ENCODE measurements at regions not wholly inside any gene's neighbourhood (a gene's known extent, or its start where the extent isn't known, plus 50 kb on each side); places are given as distances from the start of the nearest gene placed in this dataset.

- H3K79me2 ChIP-seq (ENCODE audit: low read length), result no peaks in the 10 kb centered on the region
- H3K4me2 ChIP-seq (ENCODE audit: low read depth, low read length, poor library complexity, severe bottlenecking), result no peak overlapping the region
- H3K9me2 ChIP-seq (replicated peaks; ENCODE audit: insufficient read depth, low read length), result no peaks in the 10 kb centered on the region
- no peak overlapping the region for H2AFZ ChIP-seq (ENCODE audit: low read length)
- H3K36me3 ChIP-seq (ENCODE audit: insufficient read depth, low read length), result no peaks in the 10 kb centered on the region
- no peaks in the 10 kb centered on the region for H3K4me1 ChIP-seq (ENCODE audit: low read length)
- no peak overlapping the region for H3K27ac ChIP-seq (ENCODE audit: low read length)
- no peaks in the 10 kb centered on the region for H4K20me1 ChIP-seq (ENCODE audit: insufficient read depth, low read depth, low read length)
- H3K9me3 ChIP-seq (ENCODE audit: low read length), result peaks cover 3% of the 10 kb centered on the region
- no peak overlapping the region for H3K9ac ChIP-seq (ENCODE audit: low read length)
- no peaks in the 10 kb centered on the region for H3K27me3 ChIP-seq (ENCODE audit: low read length)
- H3K4me3 ChIP-seq (ENCODE audit: low read length), result no peak overlapping the region
- DNase-seq, result no peak
Measured at GRCh38 chr3:145124900-145125678, 1035.9 kb downstream of the PLOD2 start.

GRCh38 chr3:145133281-145133680 lies 1027.7 kb downstream of the PLOD2 start:
- Histone ChIP-seq H3K4me3 (ENCODE audit: low read length) (no peak overlapping the region), H4K20me1 (ENCODE audit: insufficient read depth, low read depth, low read length) (no peaks in the 10 kb centered on the region), H3K9me2 (replicated peaks; ENCODE audit: insufficient read depth, low read length) (no peaks in the 10 kb centered on the region; the same call in 1 of the 2 replicates), H3K4me2 (ENCODE audit: low read depth, low read length, poor library complexity, severe bottlenecking) (no peak overlapping the region), H3K36me3 (ENCODE audit: insufficient read depth, low read length) (no peaks in the 10 kb centered on the region), H2AFZ (ENCODE audit: low read length) (no peak overlapping the region), H3K27me3 (ENCODE audit: low read length) (no peaks in the 10 kb centered on the region), H3K9me3 (ENCODE audit: low read length) (peaks cover 13% of the 10 kb centered on the region; the same call in 1 of the 2 replicates), H3K9ac (ENCODE audit: low read length) (no peak overlapping the region), H3K79me2 (ENCODE audit: low read length) (no peaks in the 10 kb centered on the region), H3K4me1 (ENCODE audit: low read length) (no peaks in the 10 kb centered on the region), H3K27ac (ENCODE audit: low read length) (no peak overlapping the region)
- no peak for DNase-seq

GRCh38 chr3:145134738-145135137 lies 1026.2 kb downstream of the PLOD2 start:
- Histone ChIP-seq H4K20me1 (ENCODE audit: insufficient read depth, low read depth, low read length) (no peaks in the 10 kb centered on the region), H3K9me2 (replicated peaks; ENCODE audit: insufficient read depth, low read length) (no peaks in the 10 kb centered on the region; the same call in 1 of the 2 replicates), H3K4me2 (ENCODE audit: low read depth, low read length, poor library complexity, severe bottlenecking) (no peak overlapping the region), H3K9me3 (ENCODE audit: low read length) (peaks cover 13% of the 10 kb centered on the region; the same call in 1 of the 2 replicates), H3K4me1 (ENCODE audit: low read length) (no peaks in the 10 kb centered on the region), H3K36me3 (ENCODE audit: insufficient read depth, low read length) (no peaks in the 10 kb centered on the region), H3K9ac (ENCODE audit: low read length) (no peak overlapping the region), H3K27me3 (ENCODE audit: low read length) (no peaks in the 10 kb centered on the region), H3K4me3 (ENCODE audit: low read length) (no peak overlapping the region), H2AFZ (ENCODE audit: low read length) (no peak overlapping the region), H3K27ac (ENCODE audit: low read length) (no peak overlapping the region), H3K79me2 (ENCODE audit: low read length) (no peaks in the 10 kb centered on the region)
- DNase-seq, result no peak

GRCh38 chr3:145144361-145144760 lies 1016.6 kb downstream of the PLOD2 start:
- H3K9me2 ChIP-seq (replicated peaks; ENCODE audit: insufficient read depth, low read length), result no peaks in the 10 kb centered on the region; the same call in 1 of the 2 replicates
- no peak for DNase-seq
- H3K4me1 ChIP-seq (ENCODE audit: low read length), result no peaks in the 10 kb centered on the region
- peaks cover 7% of the 10 kb centered on the region; the same call in 1 of the 2 replicates for H3K9me3 ChIP-seq (ENCODE audit: low read length)
- no peak overlapping the region for H3K27ac ChIP-seq (ENCODE audit: low read length)
- no peaks in the 10 kb centered on the region for H4K20me1 ChIP-seq (ENCODE audit: insufficient read depth, low read depth, low read length)
- no peaks in the 10 kb centered on the region for H3K79me2 ChIP-seq (ENCODE audit: low read length)
- H3K27me3 ChIP-seq (ENCODE audit: low read length), result no peaks in the 10 kb centered on the region
- H3K4me3 ChIP-seq (ENCODE audit: low read length), result no peak overlapping the region
- H3K9ac ChIP-seq (ENCODE audit: low read length), result no peak overlapping the region
- H3K36me3 ChIP-seq (ENCODE audit: insufficient read depth, low read length), result no peaks in the 10 kb centered on the region
- no peak overlapping the region for H3K4me2 ChIP-seq (ENCODE audit: low read depth, low read length, poor library complexity, severe bottlenecking)
- no peak overlapping the region for H2AFZ ChIP-seq (ENCODE audit: low read length)

GRCh38 chr3:145145461-145145860 lies 1015.5 kb downstream of the PLOD2 start:
- Histone ChIP-seq H3K36me3 (ENCODE audit: insufficient read depth, low read length) (no peaks in the 10 kb centered on the region), H4K20me1 (ENCODE audit: insufficient read depth, low read depth, low read length) (no peaks in the 10 kb centered on the region), H3K27ac (ENCODE audit: low read length) (no peak overlapping the region), H3K4me3 (ENCODE audit: low read length) (no peak overlapping the region), H3K27me3 (ENCODE audit: low read length) (no peaks in the 10 kb centered on the region), H3K9me2 (replicated peaks; ENCODE audit: insufficient read depth, low read length) (no peaks in the 10 kb centered on the region; the same call in 1 of the 2 replicates), H3K9ac (ENCODE audit: low read length) (no peak overlapping the region), H3K79me2 (ENCODE audit: low read length) (no peaks in the 10 kb centered on the region), H3K4me2 (ENCODE audit: low read depth, low read length, poor library complexity, severe bottlenecking) (no peak overlapping the region), H3K4me1 (ENCODE audit: low read length) (no peaks in the 10 kb centered on the region), H2AFZ (ENCODE audit: low read length) (no peak overlapping the region), H3K9me3 (ENCODE audit: low read length) (peaks cover 7% of the 10 kb centered on the region; the same call in 1 of the 2 replicates)
- DNase-seq, result no peak

- no peaks in the 10 kb centered on the region for H3K9me2 ChIP-seq (replicated peaks; ENCODE audit: insufficient read depth, low read length)
Measured at GRCh38 chr3:145159640-145160039, 1001.3 kb downstream of the PLOD2 start.

GRCh38 chr3:145170121-145170520 lies 990.9 kb downstream of the PLOD2 start:
- Histone ChIP-seq H3K9ac (ENCODE audit: low read length) (no peak overlapping the region), H3K36me3 (ENCODE audit: insufficient read depth, low read length) (no peaks in the 10 kb centered on the region), H3K27ac (ENCODE audit: low read length) (no peak overlapping the region), H3K4me1 (ENCODE audit: low read length) (no peaks in the 10 kb centered on the region), H4K20me1 (ENCODE audit: insufficient read depth, low read depth, low read length) (no peaks in the 10 kb centered on the region), H3K79me2 (ENCODE audit: low read length) (no peaks in the 10 kb centered on the region), H3K27me3 (ENCODE audit: low read length) (no peaks in the 10 kb centered on the region), H3K4me3 (ENCODE audit: low read length) (no peak overlapping the region), H3K9me2 (replicated peaks; ENCODE audit: insufficient read depth, low read length) (no peaks in the 10 kb centered on the region), H2AFZ (ENCODE audit: low read length) (no peak overlapping the region), H3K4me2 (ENCODE audit: low read depth, low read length, poor library complexity, severe bottlenecking) (no peak overlapping the region), H3K9me3 (ENCODE audit: low read length) (peaks cover 25% of the 10 kb centered on the region; the same call in 1 of the 2 replicates)
- no peak for DNase-seq

More at GRCh38 chr3:145159640-145160039, 1001.3 kb downstream of the PLOD2 start:
- Histone ChIP-seq H3K9me3 (ENCODE audit: low read length) (peaks cover 26% of the 10 kb centered on the region; the same call in 1 of the 2 replicates), H4K20me1 (ENCODE audit: insufficient read depth, low read depth, low read length) (no peaks in the 10 kb centered on the region), H3K79me2 (ENCODE audit: low read length) (no peaks in the 10 kb centered on the region), H3K27me3 (ENCODE audit: low read length) (no peaks in the 10 kb centered on the region), H3K9ac (ENCODE audit: low read length) (no peak overlapping the region), H3K36me3 (ENCODE audit: insufficient read depth, low read length) (no peaks in the 10 kb centered on the region), H2AFZ (ENCODE audit: low read length) (no peak overlapping the region), H3K4me3 (ENCODE audit: low read length) (no peak overlapping the region), H3K4me2 (ENCODE audit: low read depth, low read length, poor library complexity, severe bottlenecking) (no peak overlapping the region), H3K27ac (ENCODE audit: low read length) (no peak overlapping the region), H3K4me1 (ENCODE audit: low read length) (no peaks in the 10 kb centered on the region)
- no peak for DNase-seq

- H3K9me3 ChIP-seq (ENCODE audit: low read length), result peaks cover 10% of the 10 kb centered on the region; the same call in 1 of the 2 replicates
- no peaks in the 10 kb centered on the region for H3K4me1 ChIP-seq (ENCODE audit: low read length)
- H2AFZ ChIP-seq (ENCODE audit: low read length), result no peak overlapping the region
Measured at GRCh38 chr3:145175626-145176025, 985.4 kb downstream of the PLOD2 start.

More at GRCh38 chr3:145175626-145176025, 985.4 kb downstream of the PLOD2 start:
- Histone ChIP-seq H3K9me2 (replicated peaks; ENCODE audit: insufficient read depth, low read length) (no peaks in the 10 kb centered on the region), H3K79me2 (ENCODE audit: low read length) (no peaks in the 10 kb centered on the region), H3K27ac (ENCODE audit: low read length) (no peak overlapping the region), H3K9ac (ENCODE audit: low read length) (no peak overlapping the region), H3K36me3 (ENCODE audit: insufficient read depth, low read length) (no peaks in the 10 kb centered on the region), H3K4me2 (ENCODE audit: low read depth, low read length, poor library complexity, severe bottlenecking) (no peak overlapping the region), H4K20me1 (ENCODE audit: insufficient read depth, low read depth, low read length) (no peaks in the 10 kb centered on the region), H3K4me3 (ENCODE audit: low read length) (no peak overlapping the region), H3K27me3 (ENCODE audit: low read length) (no peaks in the 10 kb centered on the region)
- DNase-seq, result no peak

Measured in Karpas-422 (cell line).